ENCODE measurements at regions not wholly inside any gene's neighbourhood (a gene's known extent, or its start where the extent isn't known, plus 50 kb on each side); places are given as distances from the start of the nearest gene placed in this dataset.

GRCh38 chr2:149904352-149905175 is 317.0 kb upstream of the MMADHC start:
- TF ChIP-seq CTCF (IDR thresholded peaks at IDR 0.05) (no peak), POLR2A (IDR thresholded peaks at IDR 0.05) (no peak)

Data from suprapubic skin (tissue), 3 donors.